ENCODE measurements at regions not wholly inside any gene's neighbourhood (a gene's known extent, or its start where the extent isn't known, plus 50 kb on each side); places are given as distances from the start of the nearest gene placed in this dataset.
"Not testable (repeated sequence)": the region's sequence is repeated elsewhere in the genome, so short reads cannot be mapped to it uniquely, and the experiment has no call there.

GRCh38 chr21:18776936-18777335, 373.4 kb upstream of the TMPRSS15 start:
- TF ChIP-seq Cebpa-rat (IDR thresholded peaks at IDR 0.05) = no peak

GRCh38 chr21:18782721-18783120, 379.1 kb upstream of the TMPRSS15 start:
- H4K20me1 ChIP-seq = no peaks in the 10 kb centered on the region
- no peak overlapping the region for H3K27ac ChIP-seq
- H3K4me1 ChIP-seq = no peaks in the 10 kb centered on the region
- no peaks in the 10 kb centered on the region for H3K9me3 ChIP-seq
- no peak for TF ChIP-seq Cebpa-rat (IDR thresholded peaks at IDR 0.05)
- no peak overlapping the region for H3K4me2 ChIP-seq
- H3K36me3 ChIP-seq = no peaks in the 10 kb centered on the region
- H3K27me3 ChIP-seq = no peaks in the 10 kb centered on the region
- H3K4me3 ChIP-seq = no peak overlapping the region
- H3K9ac ChIP-seq = no peak overlapping the region

More at GRCh38 chr21:18776936-18777335, 373.4 kb upstream of the TMPRSS15 start:
- peaks cover 8% of the 10 kb centered on the region for H3K9me3 ChIP-seq
- no peak overlapping the region for H3K27ac ChIP-seq
- no peak overlapping the region for H3K9ac ChIP-seq
- H3K36me3 ChIP-seq = no peaks in the 10 kb centered on the region
- no peaks in the 10 kb centered on the region for H3K4me1 ChIP-seq
- H3K27me3 ChIP-seq = no peaks in the 10 kb centered on the region
- no peak overlapping the region for H3K4me3 ChIP-seq
- H3K4me2 ChIP-seq = no peak overlapping the region
- no peaks in the 10 kb centered on the region for H4K20me1 ChIP-seq

GRCh38 chr21:18801468-18801867, 397.9 kb upstream of the TMPRSS15 start:
- no peaks in the 10 kb centered on the region for H3K27me3 ChIP-seq
- H3K4me2 ChIP-seq = no peak overlapping the region
- H3K36me3 ChIP-seq = no peaks in the 10 kb centered on the region
- peaks cover 12% of the 10 kb centered on the region for H3K4me1 ChIP-seq
- no peaks in the 10 kb centered on the region for H3K9me3 ChIP-seq
- H3K9ac ChIP-seq = no peak overlapping the region
- H3K4me3 ChIP-seq = no peak overlapping the region
- TF ChIP-seq Cebpa-rat (IDR thresholded peaks at IDR 0.05) = no peak
- no peaks in the 10 kb centered on the region for H4K20me1 ChIP-seq
- no peak overlapping the region for H3K27ac ChIP-seq

- no peaks in the 10 kb centered on the region for H4K20me1 ChIP-seq
- peak overlapping the region; percentile 31 for H3K4me2 ChIP-seq
- TF ChIP-seq Cebpa-rat (IDR thresholded peaks at IDR 0.05) = no peak
- no peaks in the 10 kb centered on the region for H3K9me3 ChIP-seq
- no peak overlapping the region for H3K9ac ChIP-seq
- no peak overlapping the region for H3K27ac ChIP-seq
- no peaks in the 10 kb centered on the region for H3K36me3 ChIP-seq
- no peak overlapping the region for H3K4me3 ChIP-seq
- H3K4me1 ChIP-seq = peaks cover 12% of the 10 kb centered on the region
- H3K27me3 ChIP-seq = no peaks in the 10 kb centered on the region
These were observed 400.0 kb upstream of the TMPRSS15 start for GRCh38 chr21:18803624-18804023.

- H3K9me3 ChIP-seq = peaks cover 19% of the 10 kb centered on the region
- H3K27ac ChIP-seq = no peak overlapping the region
- H3K4me2 ChIP-seq = no peak overlapping the region
- H3K9ac ChIP-seq = no peak overlapping the region
- no peaks in the 10 kb centered on the region for H3K27me3 ChIP-seq
- TF ChIP-seq Cebpa-rat (IDR thresholded peaks at IDR 0.05) = no peak
- no peaks in the 10 kb centered on the region for H4K20me1 ChIP-seq
- no peaks in the 10 kb centered on the region for H3K36me3 ChIP-seq
- H3K4me3 ChIP-seq = no peak overlapping the region
- H3K4me1 ChIP-seq = peaks cover 22% of the 10 kb centered on the region
These were observed 406.6 kb upstream of the TMPRSS15 start for GRCh38 chr21:18810136-18810535.

GRCh38 chr21:18812308-18812707, 408.7 kb upstream of the TMPRSS15 start:
- Histone ChIP-seq H3K27ac (peak overlapping the region; percentile 53; the same call in 1 of the 2 replicates), H3K9ac (no peak overlapping the region), H3K4me2 (peak overlapping the region; percentile 67)

GRCh38 chr21:18819507-18819906, 415.9 kb upstream of the TMPRSS15 start:
- Histone ChIP-seq H3K27me3 (no peaks in the 10 kb centered on the region), H3K9me3 (peaks cover 5% of the 10 kb centered on the region; the same call in 1 of the 2 replicates), H3K36me3 (no peaks in the 10 kb centered on the region), H4K20me1 (no peaks in the 10 kb centered on the region), H3K9ac (no peak overlapping the region), H3K27ac (no peak overlapping the region), H3K4me1 (no peaks in the 10 kb centered on the region), H3K4me3 (no peak overlapping the region), H3K4me2 (no peak overlapping the region)
- no peak for TF ChIP-seq Cebpa-rat (IDR thresholded peaks at IDR 0.05)

More at GRCh38 chr21:18812308-18812707, 408.7 kb upstream of the TMPRSS15 start:
- Histone ChIP-seq H3K4me3 (no peak overlapping the region), H3K27me3 (no peaks in the 10 kb centered on the region), H3K9me3 (peaks cover 19% of the 10 kb centered on the region), H3K36me3 (no peaks in the 10 kb centered on the region), H4K20me1 (no peaks in the 10 kb centered on the region), H3K4me1 (peaks cover 22% of the 10 kb centered on the region)
- peak; percentile 83 for TF ChIP-seq Cebpa-rat (IDR thresholded peaks at IDR 0.05)

- no peaks in the 10 kb centered on the region for H3K27me3 ChIP-seq
- H3K4me2 ChIP-seq = no peak overlapping the region
- H4K20me1 ChIP-seq = no peaks in the 10 kb centered on the region
- H3K9ac ChIP-seq = no peak overlapping the region
- peaks cover 5% of the 10 kb centered on the region; the same call in 1 of the 2 replicates for H3K9me3 ChIP-seq
- no peaks in the 10 kb centered on the region for H3K4me1 ChIP-seq
- H3K27ac ChIP-seq = no peak overlapping the region
- no peaks in the 10 kb centered on the region for H3K36me3 ChIP-seq
- H3K4me3 ChIP-seq = no peak overlapping the region
- TF ChIP-seq Cebpa-rat (IDR thresholded peaks at IDR 0.05) = no peak
These were observed 423.0 kb upstream of the TMPRSS15 start for GRCh38 chr21:18826562-18826961.

- H3K9me3 ChIP-seq = no peaks in the 10 kb centered on the region
- no peaks in the 10 kb centered on the region for H3K4me1 ChIP-seq
- no peak overlapping the region for H3K27ac ChIP-seq
- H3K9ac ChIP-seq = no peak overlapping the region
- H3K4me2 ChIP-seq = no peak overlapping the region
- no peaks in the 10 kb centered on the region for H3K36me3 ChIP-seq
- TF ChIP-seq Cebpa-rat (IDR thresholded peaks at IDR 0.05) = no peak
- H4K20me1 ChIP-seq = no peaks in the 10 kb centered on the region
- H3K27me3 ChIP-seq = no peaks in the 10 kb centered on the region
- H3K4me3 ChIP-seq = no peak overlapping the region
These were observed 428.5 kb upstream of the TMPRSS15 start for GRCh38 chr21:18831942-18832676.

- Histone ChIP-seq H3K4me1 (no peaks in the 10 kb centered on the region), H3K4me2 (no peak overlapping the region), H3K4me3 (no peak overlapping the region), H3K9me3 (no peaks in the 10 kb centered on the region), H4K20me1 (no peaks in the 10 kb centered on the region), H3K9ac (no peak overlapping the region), H3K36me3 (no peaks in the 10 kb centered on the region), H3K27ac (no peak overlapping the region), H3K27me3 (no peaks in the 10 kb centered on the region)
- no peak for TF ChIP-seq Cebpa-rat (IDR thresholded peaks at IDR 0.05)
These were observed 429.4 kb upstream of the TMPRSS15 start for GRCh38 chr21:18832950-18833349.

GRCh38 chr21:18834121-18834520, 430.5 kb upstream of the TMPRSS15 start:
- not testable (repeated sequence) for H3K27me3 ChIP-seq, H3K36me3 ChIP-seq, H3K4me1 ChIP-seq, H3K4me3 ChIP-seq, H3K9ac ChIP-seq, H4K20me1 ChIP-seq, H3K9me3 ChIP-seq, H3K4me2 ChIP-seq, H3K27ac ChIP-seq
